Right lobe of liver (tissue), 4 donors: ENCODE measurements at regions not wholly inside any gene's neighbourhood (a gene's known extent, or its start where the extent isn't known, plus 50 kb on each side); places are given as distances from the start of the nearest gene placed in this dataset.

Experiments
- POLR2A ChIP-seq: fragments of 450-650 bp; IDR thresholded peaks from one replicate; pipeline ENCODE4 v1.6.1; 2017; ENCODE audit warnings: antibody characterized with exemption, mild to moderate bottlenecking
- TF ChIP-seq, protein P1 (sequence below), 4 donors: fragments of 200-600 bp in 3 of 4; fragments of 450-650 bp in 1 of 4; IDR thresholded peaks; one replicate each; pipeline versions ENCODE4 v1.5.1 to v1.8.0; 2016 to 2022; ENCODE audit warnings: antibody characterized with exemption in 4 of 4, mild to moderate bottlenecking in 2 of 4
- donor health status: DM: no; HTN: no; CAD: no.
- donor health status: DM: no; HTN: no; CAD: no.
- donor health status: DM: no; HTN: yes; CAD: no.

DNA sequence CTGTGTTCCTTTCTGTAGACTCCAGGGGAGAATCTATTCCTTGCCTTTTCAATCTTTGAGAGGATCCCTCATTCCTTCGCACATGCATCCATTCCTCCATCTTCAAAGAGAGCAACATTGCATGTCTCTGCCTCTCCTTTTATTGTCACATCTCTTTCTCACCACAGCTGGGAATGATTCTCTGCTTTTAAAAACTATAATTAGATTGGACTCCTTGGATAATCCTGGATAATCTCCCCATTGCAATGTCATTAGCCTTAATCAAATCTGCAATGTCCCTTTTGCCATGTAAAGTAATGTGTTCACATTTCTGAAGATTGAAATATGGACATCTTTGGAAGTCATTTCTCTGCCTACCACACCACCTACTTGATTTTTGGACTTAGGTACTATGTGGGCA, 750.1 kb downstream of the COL12A1 start:
- TF ChIP-seq POLR2A: no peak
- TF ChIP-seq, protein P1, sequence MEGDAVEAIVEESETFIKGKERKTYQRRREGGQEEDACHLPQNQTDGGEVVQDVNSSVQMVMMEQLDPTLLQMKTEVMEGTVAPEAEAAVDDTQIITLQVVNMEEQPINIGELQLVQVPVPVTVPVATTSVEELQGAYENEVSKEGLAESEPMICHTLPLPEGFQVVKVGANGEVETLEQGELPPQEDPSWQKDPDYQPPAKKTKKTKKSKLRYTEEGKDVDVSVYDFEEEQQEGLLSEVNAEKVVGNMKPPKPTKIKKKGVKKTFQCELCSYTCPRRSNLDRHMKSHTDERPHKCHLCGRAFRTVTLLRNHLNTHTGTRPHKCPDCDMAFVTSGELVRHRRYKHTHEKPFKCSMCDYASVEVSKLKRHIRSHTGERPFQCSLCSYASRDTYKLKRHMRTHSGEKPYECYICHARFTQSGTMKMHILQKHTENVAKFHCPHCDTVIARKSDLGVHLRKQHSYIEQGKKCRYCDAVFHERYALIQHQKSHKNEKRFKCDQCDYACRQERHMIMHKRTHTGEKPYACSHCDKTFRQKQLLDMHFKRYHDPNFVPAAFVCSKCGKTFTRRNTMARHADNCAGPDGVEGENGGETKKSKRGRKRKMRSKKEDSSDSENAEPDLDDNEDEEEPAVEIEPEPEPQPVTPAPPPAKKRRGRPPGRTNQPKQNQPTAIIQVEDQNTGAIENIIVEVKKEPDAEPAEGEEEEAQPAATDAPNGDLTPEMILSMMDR (IDR thresholded peaks at IDR 0.05): no peak
